ENCODE measurements at regions not wholly inside any gene's neighbourhood (a gene's known extent, or its start where the extent isn't known, plus 50 kb on each side); places are given as distances from the start of the nearest gene placed in this dataset.

DNA sequence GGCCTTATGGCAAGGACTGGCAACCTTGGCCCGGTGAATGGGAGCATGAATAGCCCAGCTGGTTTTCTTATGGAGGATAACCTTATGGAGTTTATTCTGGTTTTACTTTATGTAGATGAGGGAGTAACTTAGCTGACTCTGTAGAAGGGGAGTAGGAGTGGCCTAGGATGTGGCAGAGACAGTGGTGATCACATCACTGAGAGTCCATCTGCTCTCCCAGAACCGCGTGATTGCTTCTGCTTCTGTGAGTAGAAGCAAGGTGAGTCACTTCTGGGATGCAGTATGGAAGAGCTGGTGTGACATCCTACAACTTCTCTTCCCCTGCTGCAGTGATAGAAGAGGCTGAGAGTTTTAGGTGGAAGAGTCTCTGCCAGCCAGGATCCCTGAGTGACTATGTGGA is 129.2 kb downstream of the RPS24 start:
- no peak for DNase-seq (ENCODE audit: low spot score)

DNA sequence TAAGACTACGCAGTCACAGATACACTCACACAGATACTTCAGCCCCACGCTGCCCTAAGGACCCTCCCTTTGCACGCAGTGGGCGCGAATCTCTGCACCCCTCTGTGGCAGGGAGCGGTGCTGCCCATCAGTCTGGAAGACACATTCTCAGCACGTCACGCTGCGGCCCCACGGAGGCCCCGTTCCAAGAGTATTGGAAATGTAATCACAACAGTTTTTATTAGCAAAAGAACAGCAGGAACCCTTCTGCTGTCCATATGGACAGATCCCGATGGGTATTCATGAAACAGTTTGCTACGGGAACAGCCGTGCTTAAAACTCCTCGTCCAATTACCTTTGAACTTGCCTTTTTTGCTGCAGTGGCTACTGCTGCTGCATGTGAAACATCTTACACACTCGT is 131.0 kb downstream of the RPS24 start:
- DNase-seq (ENCODE audit: low spot score) = no peak

DNA sequence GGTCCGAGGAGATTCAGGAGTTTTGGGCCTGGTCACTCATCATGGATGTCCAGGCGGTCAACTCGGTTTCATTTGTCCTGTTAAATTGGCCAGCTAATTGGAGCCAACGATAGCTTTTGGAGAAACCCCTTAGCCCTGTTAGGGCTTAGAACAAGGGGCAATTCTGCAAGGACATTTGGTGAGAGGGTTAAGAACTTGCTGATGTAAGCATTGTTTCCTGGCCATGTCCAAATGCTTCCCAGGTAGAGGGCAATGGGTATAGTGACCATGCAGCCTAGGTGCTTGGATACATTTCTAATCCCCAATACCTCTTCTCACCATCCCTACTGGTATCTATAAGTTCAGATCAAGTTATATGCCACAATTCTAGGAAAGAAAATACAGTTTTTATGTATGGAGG is 131.5 kb downstream of the RPS24 start:
- DNase-seq (ENCODE audit: low spot score) = no peak

DNA sequence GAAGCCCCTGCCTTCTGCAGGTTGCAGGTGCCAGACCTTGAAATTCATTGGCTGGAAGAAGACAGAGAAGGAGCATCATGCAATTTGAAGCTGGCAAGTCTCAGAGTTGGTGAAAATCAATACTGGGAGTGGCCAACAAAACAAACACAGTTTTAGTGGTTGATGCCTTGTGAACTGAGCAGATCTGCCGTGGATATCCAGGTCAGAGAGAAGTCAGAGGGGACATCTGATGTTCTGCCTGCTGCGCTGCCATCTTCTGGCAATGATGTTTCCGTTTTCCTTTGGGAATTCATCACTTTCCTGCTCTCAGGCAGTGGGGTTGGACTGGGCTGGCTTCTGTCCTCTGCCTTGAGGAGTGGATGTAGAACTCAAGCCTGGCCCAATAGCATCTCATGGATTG is 132.0 kb downstream of the RPS24 start:
- DNase-seq (ENCODE audit: low spot score) = no peak

DNA sequence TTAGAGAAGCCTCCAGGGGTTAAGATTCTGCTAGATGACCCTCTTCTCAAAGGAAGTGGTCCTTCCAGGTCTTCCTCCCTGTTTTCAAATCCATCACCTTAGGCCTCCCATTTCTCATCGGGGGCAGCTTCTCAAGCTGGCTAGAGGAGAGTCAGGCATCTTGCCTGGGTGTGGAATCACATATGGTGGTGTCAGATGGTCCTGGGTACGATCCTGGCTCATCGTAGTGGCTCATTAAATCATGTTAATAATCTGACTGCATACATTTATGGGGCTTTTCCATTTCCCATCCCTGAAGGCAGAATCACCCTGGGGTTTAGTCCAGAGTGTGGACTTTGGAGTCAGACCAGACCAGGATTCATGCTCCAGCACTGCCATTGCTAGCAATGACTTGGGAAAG is 132.6 kb downstream of the RPS24 start:
- DNase-seq (ENCODE audit: low spot score) = no peak

DNA sequence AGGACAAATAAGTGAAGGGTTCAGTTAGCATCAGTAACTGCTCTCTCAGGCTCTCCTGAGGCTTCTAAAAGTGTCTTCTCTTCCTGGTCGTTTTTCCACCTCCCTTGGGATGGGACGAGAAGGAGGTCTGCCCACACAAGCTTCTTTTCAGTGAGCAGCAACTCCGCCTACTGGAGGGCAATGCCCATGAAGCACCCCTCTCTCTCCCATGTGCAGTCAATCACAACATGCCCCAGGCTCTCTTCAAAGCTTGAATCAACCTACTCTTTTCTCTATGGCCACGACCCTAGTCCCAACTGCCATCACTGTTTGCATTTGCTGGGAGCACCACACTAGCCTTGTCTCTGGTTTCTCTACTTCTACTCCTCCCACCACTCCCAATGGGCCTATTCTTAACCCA is 135.6 kb downstream of the RPS24 start:
- DNase-seq (ENCODE audit: low spot score) = no peak

DNA sequence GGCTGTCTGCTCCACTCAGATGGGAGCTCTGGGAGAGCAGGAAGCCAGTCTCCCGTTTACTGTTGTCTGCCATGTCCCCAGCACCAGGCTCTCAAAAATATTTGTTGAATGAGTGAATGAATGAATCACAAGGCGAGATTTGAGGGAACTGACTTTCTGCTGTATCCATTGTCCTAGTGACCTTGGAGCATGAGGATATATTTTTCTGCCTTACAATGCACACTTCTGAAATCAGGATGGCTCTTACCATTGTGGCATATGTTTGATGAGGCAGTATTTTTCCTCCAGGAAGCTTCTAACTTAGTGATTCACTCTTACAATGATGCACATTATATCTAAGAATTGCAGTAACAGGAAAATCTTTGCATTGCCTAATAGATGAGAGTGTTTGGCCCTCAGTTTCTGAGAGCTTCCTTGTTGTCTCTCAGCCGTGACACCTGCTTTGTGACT is 136.4 kb downstream of the RPS24 start:
- DNase-seq (ENCODE audit: low spot score) = no peak

DNA sequence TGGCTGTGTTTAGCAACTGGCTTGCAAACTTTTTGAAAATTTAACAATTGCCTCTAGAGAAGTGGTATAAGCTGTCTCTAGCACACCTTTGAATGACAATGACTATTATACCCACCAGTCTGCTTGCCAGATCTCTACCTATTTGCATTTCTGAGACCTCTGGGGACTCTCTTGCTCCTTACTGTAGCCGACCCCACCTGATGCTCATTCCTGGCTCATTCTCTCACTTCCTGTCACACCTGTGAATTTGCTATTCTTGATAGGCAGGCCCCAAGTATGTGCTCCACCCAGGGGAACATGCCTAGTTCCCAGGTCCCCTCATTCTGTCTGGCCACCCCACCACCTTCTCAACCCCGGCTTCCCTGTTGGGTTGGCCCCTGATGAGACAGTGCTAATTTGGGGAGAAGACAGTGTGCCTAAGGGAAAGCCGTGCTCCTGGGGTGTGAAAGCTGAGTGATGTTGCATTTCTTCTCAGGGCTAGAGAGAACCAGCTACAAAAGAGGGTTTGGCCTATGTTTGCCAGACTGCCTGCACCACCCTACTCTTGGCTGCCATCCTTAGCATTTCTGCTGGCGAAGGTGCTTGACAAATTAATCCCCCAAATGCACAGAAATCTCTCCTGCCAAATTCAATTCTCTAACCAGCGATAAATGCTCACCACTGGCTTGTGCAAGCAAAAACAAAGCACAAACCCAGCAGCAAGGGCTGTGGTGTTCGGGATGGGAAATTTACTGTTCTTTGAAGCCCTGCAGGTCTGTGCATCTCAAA is 138.2 kb downstream of the RPS24 start:
- no peak for DNase-seq (ENCODE audit: low spot score)

DNA sequence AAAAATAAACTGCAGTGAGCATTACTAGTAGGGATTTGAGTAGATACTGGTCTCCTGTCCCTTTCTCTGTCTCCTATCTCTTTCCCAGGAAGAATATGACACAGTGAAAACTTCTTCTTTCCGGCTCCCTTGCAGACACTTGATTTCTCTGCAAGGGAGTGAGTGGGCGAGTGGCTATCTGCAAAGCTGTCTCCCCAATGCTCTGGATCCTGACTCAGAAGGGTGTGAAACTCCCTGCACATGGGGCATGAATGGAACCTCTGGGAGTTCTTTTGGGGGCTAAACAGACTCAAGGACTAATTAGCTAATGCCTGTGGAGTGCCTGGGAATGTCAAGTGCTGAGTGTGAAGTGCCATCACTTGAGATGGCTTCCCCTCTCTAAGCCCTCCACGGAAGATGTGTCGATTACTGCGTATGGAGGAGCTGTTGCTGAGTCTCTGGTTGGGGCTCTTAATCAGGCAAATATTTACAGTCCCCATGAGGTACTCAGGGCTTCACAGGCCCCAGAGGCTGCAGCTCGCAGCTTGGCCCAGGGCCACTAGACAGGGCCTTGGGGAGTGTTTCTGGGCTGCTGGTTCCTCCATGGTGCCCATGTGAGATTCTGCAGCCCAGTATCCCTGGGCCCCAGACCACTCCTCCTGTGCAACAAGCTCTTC is 139.8 kb downstream of the RPS24 start:
- no peak for DNase-seq (ENCODE audit: low spot score)

DNA sequence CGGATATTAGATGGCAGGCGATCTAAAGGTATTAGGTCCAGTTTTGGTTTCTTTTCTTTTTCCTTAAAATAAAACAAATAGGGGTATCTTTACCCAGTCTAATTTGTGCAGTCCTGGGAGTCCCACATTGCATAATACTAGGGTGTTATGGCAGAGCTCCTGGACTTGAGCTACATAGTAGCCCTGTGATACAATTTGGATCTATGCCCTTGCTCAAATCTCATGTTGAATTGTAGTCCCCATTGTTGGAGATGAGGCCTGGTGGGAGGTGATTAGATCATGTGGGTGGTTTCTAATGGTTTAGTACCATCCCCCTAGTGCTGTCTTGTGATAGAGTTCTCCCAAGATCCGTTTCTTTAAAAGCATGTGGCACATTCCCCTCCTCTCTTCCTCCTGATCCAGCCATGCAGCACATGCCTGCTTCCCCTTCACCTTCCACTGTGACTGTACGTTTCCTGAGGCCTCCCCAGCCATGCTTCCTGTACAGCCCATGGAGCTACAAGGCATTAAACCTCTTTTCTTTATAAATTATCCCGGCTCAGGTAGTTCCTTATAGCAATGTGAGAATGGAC is 141.9 kb downstream of the RPS24 start:
- no peak for DNase-seq (ENCODE audit: low spot score)

DNA sequence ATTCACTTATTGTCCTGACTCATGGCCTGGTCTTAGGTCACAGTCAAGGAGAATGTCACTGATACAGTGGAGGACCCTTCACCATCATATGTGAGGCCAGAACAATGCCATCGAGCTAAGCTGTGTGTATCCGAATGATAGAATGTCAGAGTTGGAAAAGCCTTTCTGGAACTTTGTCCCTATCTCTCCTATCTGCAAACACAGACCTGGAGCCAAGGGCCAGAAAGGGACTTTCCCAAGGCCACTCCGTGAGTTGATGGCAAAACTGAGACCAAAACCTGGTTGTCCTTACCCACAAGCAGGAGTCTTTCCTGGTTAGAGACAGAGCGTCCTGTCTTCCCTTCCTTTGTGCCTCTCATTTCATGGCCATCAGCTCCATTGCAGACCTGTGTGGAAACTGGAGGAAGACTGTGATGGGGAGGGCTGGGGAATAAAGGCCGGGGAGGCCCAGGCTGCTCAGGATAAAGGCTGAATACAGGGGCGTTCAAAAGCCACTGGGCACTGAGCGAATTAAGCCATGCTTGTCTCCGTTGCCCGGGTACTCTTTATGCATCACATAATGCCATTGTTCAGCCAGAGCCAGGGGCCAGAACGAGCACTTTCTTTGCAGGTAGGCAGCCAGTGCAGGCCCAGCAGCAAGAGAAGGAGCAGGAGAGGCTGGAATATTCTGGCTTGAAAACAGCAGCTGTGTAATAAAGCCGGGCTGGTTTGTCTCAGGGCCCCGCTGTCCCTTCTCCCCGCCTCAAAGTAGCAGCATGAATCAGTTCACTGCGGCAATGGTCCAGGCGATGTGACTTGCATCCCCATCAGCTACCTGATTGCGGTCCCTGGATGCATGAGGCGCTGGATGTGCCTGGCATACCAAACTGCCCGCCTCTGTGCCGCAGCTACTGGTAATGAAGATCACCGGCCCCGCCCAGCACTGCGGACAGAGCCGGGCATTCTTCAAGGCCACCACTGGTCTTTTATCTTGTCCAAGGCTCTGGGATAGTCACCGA is 143.0 kb downstream of the RPS24 start:
- no peak for DNase-seq (ENCODE audit: low spot score)

DNA sequence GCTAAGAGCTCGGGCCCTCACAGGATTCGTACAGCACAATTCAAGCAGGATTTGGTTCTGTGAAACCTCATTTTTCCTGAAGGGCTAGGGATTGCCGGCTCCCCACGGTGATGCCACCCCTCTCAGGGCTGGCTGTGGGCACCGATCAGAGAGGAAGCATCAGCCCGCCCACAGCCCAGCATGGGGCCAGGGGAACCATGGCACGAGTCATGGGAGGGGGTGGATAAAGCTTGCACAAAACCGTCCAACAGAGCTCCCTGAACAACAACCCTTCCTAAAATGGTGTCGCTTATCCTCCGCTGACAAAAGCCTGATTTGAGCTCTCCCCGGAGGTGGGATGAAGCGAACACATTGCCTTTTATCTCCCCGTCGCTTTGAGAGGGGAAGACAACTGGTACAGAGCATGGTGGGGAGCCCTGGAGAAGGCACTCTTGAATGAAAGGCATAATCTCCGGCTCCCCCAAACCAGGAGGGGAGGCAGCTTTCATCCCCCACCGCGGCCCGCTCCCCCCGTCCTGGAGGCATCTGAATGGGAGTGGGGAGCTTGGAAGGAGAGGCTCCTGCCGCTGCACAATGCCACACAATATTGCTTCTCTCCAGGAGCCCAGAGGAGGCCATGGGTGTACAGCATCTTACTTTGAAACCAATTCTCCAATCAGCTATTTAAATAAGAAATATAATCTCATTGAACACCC is 144.0 kb downstream of the RPS24 start:
- no peak for DNase-seq (ENCODE audit: low spot score)

DNA sequence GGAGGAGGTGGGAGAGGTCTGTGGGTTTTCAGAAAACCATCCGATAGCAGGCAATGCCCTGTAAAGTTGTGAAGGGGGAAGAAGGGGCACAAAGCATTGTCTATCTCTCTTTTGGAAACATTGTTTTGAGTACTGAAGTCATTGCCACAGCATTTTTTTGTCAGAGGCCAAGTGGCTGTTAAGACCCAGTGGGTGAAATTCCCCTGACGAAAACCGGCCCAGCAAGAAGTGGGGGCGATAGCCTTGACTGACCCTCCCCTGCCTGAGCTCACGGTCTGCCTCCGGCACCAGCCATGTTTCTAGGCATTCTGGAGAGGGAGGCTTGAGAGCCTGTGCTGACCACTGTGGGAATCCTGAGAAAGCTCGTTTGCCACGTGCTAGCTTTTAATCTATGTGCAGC is 144.7 kb downstream of the RPS24 start:
- DNase-seq (ENCODE audit: low spot score) = no peak

DNA sequence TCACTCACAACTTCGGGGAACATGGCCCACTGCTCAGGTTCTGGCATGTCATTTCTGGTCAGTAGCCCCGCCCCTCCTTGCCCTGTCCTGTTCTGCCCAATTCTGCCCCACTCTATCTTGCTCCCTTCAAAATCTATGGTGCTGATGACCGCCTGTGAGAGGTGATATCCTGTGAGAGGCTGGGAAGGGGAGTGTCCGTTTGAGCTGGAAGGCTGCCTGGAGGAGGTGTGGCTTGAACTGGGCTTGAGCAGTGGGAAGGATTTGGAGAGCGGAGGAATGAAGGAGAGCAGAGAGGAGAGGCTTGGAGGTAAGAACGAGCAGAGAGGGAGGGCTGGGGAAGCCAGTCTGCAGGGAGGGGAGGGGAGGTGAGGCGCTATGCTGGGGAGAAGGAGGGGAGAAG is 145.3 kb downstream of the RPS24 start:
- DNase-seq (ENCODE audit: low spot score) = no peak

DNA sequence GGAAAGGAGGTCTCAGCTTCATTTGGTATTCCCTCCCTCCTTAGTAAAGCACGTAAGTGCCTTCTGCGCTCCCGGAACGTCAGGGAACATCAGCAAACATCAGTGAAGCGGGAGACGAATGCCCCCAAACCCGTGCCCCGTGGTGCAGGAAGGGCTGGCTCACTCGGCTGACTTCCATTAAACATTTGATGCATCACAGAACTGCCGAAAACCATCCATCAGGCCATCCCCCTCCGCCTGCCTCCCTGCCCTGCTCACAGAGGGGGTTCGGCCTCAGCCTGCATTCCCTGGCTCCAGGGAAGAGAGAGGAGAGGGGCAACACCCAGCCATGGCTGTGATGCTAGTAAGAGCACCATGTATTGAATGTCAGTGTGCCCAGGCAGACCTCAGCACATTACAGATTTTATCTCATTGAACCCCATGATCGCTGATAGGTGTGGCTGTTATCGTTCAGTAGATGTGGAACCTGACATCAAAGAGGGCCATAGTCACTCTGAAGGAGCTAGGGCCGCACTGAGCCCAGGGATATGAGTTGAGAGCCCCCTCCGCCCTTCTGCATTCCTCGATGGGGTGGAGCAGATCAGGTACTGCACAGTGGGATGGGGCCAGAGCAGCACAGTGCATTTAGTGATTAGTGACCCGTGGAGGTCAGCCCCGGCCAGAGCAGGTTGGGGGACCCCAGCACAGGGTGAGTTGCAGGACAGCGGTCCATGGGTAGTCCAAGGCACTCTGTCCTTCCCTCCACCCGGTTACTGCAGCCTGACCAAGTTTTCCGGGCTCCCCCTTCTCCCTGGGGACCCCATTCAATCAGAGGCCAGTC is 146.4 kb downstream of the RPS24 start:
- DNase-seq (ENCODE audit: low spot score) = no peak

DNA sequence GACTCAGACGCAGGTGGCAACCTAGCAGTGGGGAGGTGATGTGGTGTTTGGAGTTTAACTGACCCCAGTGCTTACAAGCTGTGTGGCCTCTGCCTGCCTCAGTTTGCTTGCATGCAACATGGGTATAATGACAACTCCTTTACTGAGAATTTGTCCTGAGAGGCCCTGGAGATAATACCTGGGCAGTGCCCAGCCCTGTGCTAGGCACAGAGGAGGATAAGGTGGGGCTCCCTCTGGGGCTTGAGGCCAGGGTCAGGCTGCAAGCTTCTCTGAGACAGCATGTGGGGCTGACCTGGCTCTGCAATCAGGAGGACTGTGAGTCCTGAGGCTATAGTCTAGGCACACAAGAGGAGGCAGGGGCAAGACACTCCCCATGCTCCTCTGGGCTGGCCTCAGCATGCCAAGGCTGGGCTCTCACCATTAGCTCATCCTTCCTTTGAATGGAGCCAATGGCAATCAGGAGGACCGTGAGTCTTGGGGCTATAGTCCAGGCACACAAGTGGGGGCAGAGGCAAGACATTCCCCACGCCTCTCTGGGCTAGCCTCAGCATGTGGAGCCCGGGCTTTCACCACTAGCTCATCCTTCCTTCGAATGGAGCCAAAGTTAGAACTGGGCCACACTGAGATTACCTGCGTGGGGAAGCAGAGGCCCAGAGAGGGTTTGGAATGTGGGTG is 147.9 kb downstream of the RPS24 start:
- no peak for DNase-seq (ENCODE audit: low spot score)

DNA sequence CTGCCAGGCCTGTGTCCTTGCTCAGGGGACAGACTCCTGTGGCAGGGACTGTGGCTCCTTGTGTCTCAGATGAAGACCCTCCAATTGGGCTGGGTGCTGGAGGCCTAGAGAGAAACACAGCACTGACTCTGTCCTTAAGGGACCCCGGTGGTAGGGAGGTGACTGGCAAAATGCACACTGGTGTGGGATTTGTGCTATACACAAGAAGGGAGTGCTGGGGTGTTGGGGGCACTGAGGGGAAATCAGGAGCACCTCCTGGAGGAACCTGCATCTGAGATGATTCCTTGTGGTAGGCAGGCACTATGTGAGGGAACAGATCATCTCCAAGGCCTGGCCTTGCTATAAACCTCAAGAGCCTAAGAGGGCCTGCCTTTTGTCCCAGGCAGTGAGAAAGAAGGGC is 149.2 kb downstream of the RPS24 start:
- DNase-seq (ENCODE audit: low spot score) = no peak

DNA sequence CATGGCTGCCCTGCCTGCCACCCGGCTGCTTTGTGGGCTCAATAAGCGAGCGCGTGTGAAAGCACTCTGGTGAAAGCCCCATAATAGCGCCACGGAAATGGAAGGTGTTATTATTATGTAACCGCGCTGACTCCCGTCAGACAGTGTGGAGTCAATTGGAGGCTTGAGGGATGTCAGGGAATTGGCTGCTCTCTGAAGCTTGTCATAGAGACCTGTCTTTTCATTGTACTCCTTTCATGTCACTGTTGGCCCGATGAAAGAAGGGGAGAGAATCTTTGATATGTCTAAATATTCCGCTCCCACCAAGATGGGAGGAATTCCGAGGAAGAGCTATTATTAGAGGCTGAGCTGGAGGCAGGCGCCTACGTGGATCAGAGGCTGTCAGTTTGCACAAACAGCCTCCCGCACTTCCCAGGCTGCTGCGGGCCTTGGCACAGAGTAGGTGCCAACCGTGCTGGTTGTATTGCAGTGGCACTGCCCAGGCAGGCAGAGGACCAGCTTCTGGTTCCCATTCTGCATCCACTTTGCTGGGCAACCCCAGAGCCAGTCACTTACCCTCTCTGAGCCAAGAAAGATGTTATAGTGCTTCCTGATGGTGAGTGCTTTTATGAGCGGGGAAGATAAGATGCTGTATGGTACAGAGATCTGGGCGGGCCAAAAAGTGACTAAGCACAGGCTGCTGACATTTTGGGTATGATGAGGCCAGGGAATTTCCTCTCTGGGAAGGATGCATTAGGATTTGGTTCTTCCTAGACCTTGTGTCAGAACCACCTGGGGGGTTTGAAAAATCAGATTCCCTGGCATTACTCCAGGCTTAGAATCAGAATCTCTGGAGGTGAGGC is 151.4 kb downstream of the RPS24 start:
- DNase-seq (ENCODE audit: low spot score) = no peak

DNA sequence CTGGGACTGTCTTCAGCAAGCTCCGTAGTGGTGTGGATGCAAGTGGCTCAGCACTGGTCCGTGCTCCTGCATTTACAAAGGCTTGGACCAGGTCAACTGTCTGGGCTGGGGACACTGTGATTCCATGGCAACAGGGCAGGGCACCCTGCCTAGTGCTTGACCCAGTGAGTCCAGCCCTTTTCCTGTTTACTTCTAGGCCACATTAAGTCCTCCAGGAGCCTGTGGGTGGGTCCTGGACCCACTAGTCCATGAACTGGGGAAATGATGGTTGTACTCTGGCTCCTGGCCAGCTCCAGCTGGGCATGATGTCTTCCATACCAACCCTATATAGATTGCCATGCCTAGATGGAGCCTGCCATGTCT is 152.0 kb downstream of the RPS24 start:
- no peak for DNase-seq (ENCODE audit: low spot score)
